Panc1 (cell line): ENCODE measurements at regions not wholly inside any gene's neighbourhood (a gene's known extent, or its start where the extent isn't known, plus 50 kb on each side); places are given as distances from the start of the nearest gene placed in this dataset.

Experiments
- ATAC-seq: fragments of 200-7000 bp; cut with Tn5 transposase; 2 replicates; pipeline ENCODE4 v1.9.1; 2020; ENCODE audit warnings: mild to moderate bottlenecking, moderate library complexity
- BruUV-seq: library from RNA; stranded (reverse); fragments of 400-500 nt; replicated peaks from 2 replicates; lab custom pipeline; 2021; lab: Mats Ljungman, UMichigan
- CTCF ChIA-PET: fragments of 300-600 bp; sonication (Branson Sonifier 250); formaldehyde crosslinking; loops from one replicate; lab custom pipeline; 2022; ENCODE audit warnings: antibody characterized with exemption; lab: Charles Lee
- POLR2A ChIA-PET: fragments of 300-600 bp; sonication (Branson Sonifier 250); formaldehyde crosslinking; loops from one replicate; lab custom pipeline; 2022; ENCODE audit warnings: antibody characterized with exemption; lab: Charles Lee
- DNase-seq: peaks from one replicate; pipeline ENCODE4 v3.0.0-alpha.2; 2010; ENCODE audit warnings: low read depth, low spot score
- H3K27ac ChIP-seq: 2 replicates; pipeline ENCODE4 v1.5.1; 2011; ENCODE audit warnings: mild to moderate bottlenecking, low read length, inconsistent platforms
- H3K27me3 ChIP-seq: fragments of 200-500 bp; sonication (Bioruptor generic); 2 replicates; pipeline ENCODE4 v1.6.0; 2014; ENCODE audit warnings: low read length, inconsistent platforms; ENCODE audit not compliant: control insufficient read depth, insufficient read depth
- H3K36me3 ChIP-seq: fragments of 200-500 bp; sonication (Bioruptor generic); 2 replicates; pipeline ENCODE4 v1.5.1; 2014; ENCODE audit warnings: inconsistent platforms, mild to moderate bottlenecking, low read length, moderate library complexity; ENCODE audit not compliant: control insufficient read depth, insufficient read depth
- H3K4me1 ChIP-seq: 2 replicates; pipeline ENCODE4 v1.5.1; 2011; ENCODE audit warnings: inconsistent platforms, mild to moderate bottlenecking, low read length, moderate library complexity; ENCODE audit not compliant: control insufficient read depth, insufficient read depth
- H3K4me3 ChIP-seq, 2 experiments: 2 replicates each; pipeline ENCODE4 v1.5.1; 2011 to 2012; ENCODE audit warnings: low read depth in 2 of 2, low read length in 2 of 2, mild to moderate bottlenecking in 2 of 2, inconsistent platforms in 1 of 2, moderate library complexity in 1 of 2
- H3K9me3 ChIP-seq: fragments of 200-500 bp; sonication (Bioruptor generic); 2 replicates; pipeline ENCODE4 v1.5.1; 2014; ENCODE audit warnings: low read depth, mild to moderate bottlenecking, inconsistent platforms, low read length, moderate library complexity; ENCODE audit not compliant: control insufficient read depth, insufficient read depth
- CTCF ChIP-seq: fragments of 450-650 bp; IDR thresholded peaks from 2 replicates; pipeline ENCODE4 v1.5.1; 2017; ENCODE audit warnings: mild to moderate bottlenecking
- POLR2AphosphoS5 ChIP-seq: IDR thresholded peaks from 2 replicates; pipeline ENCODE4 v1.6.1; 2012; ENCODE audit warnings: mild to moderate bottlenecking, low read depth, low read length, moderate library complexity
- REST ChIP-seq, 2 experiments: IDR thresholded peaks; 2 replicates each; pipeline ENCODE4 v1.6.1; 2011 to 2012; ENCODE audit warnings: low read depth in 2 of 2, control low read depth in 1 of 2, low read length in 1 of 2, mild to moderate bottlenecking in 1 of 2, moderate library complexity in 1 of 2; ENCODE audit not compliant: insufficient read depth in 1 of 2
- SIN3A ChIP-seq: IDR thresholded peaks from 2 replicates; pipeline ENCODE4 v1.6.1; 2012; ENCODE audit warnings: low read depth, mild to moderate bottlenecking, low read length, moderate library complexity, borderline replicate concordance; ENCODE audit not compliant: insufficient read depth
- TCF7L2 ChIP-seq: IDR thresholded peaks from 2 replicates; pipeline ENCODE4 v1.6.1; 2011; ENCODE audit warnings: mild to moderate bottlenecking, low read depth, low read length, inconsistent platforms
- in situ Hi-C: cut with HindIII; loops from 2 replicates; pipeline ENCODE4 v1.10.0; 2016; ENCODE audit warnings: low sequenced_read_pairs, low pct_unique_long_range_greater_than_20kb
- intact Hi-C: fragments of 100-400 bp; cut with micrococcal nuclease; formaldehyde crosslinking; loops from one replicate; pipeline ENCODE4 v1.10.0; 2022; ENCODE audit not compliant: unreplicated experiment

GRCh38 chrX:9267415-9267814 is 197.4 kb upstream of the TBL1X start:
- no peak overlapping the region for H3K27ac ChIP-seq
- H3K4me3 ChIP-seq, result no peak overlapping the region
- no peaks in the 10 kb centered on the region for H3K27me3 ChIP-seq
- POLR2A ChIA-PET, result no interaction called here
- CTCF ChIA-PET, result no interaction called here
- no peaks in the 10 kb centered on the region for H3K4me1 ChIP-seq
- intact Hi-C loops, result no loop called here
- DNase-seq (no peak), ATAC-seq (no peak)
- TF ChIP-seq SIN3A (no peak), REST (IDR thresholded peaks at IDR 0.05; ENCODE audit: insufficient read depth in 1 of 2, low read depth in 2 of 2, low read length in 1 of 2) (no peak), TCF7L2 (no peak), POLR2AphosphoS5 (no peak), CTCF (no peak)
- no peaks in the 10 kb centered on the region for H3K36me3 ChIP-seq
- in situ Hi-C loops, result no loop called here
- no peaks in the 10 kb centered on the region for H3K9me3 ChIP-seq
- no TSS peak for BruUV-seq

DNA sequence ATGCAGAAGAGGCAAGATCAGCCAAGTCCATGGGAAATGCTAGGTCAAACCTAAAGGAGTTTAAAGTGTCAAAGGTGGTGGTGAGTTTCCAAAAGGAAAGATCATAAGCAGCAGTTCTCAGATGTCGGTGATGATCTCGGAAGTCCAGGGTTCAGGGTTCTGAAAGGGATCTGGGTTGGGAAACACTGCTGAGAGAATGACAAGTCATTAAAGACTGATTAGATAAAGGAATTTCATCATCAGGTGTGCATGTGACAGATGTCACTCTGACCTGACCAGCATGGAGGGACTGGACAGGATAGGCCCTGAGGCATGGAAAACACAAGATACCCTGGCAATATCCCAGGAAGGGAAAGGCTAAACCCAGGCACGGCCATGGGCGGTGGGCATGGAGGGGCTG is 195.7 kb upstream of the TBL1X start:
- BruUV-seq, result no TSS peak
- no peak for TF ChIP-seq TCF7L2
- no peak for TF ChIP-seq REST (IDR thresholded peaks at IDR 0.05; ENCODE audit: insufficient read depth in 1 of 2, low read depth in 2 of 2, low read length in 1 of 2)
- TF ChIP-seq CTCF, result no peak
- intact Hi-C loops (no loop called here), in situ Hi-C loops (no loop called here)
- no peaks in the 10 kb centered on the region for H3K27me3 ChIP-seq
- no peak for DNase-seq
- no peak for ATAC-seq
- ChIA-PET CTCF (no interaction called here), POLR2A (no interaction called here)
- no peak overlapping the region for H3K4me3 ChIP-seq
- no peaks in the 10 kb centered on the region for H3K4me1 ChIP-seq
- no peaks in the 10 kb centered on the region for H3K36me3 ChIP-seq
- no peaks in the 10 kb centered on the region for H3K9me3 ChIP-seq
- H3K27ac ChIP-seq, result no peak overlapping the region
